ENCODE measurements at regions not wholly inside any gene's neighbourhood (a gene's known extent, or its start where the extent isn't known, plus 50 kb on each side); places are given as distances from the start of the nearest gene placed in this dataset.

DNA sequence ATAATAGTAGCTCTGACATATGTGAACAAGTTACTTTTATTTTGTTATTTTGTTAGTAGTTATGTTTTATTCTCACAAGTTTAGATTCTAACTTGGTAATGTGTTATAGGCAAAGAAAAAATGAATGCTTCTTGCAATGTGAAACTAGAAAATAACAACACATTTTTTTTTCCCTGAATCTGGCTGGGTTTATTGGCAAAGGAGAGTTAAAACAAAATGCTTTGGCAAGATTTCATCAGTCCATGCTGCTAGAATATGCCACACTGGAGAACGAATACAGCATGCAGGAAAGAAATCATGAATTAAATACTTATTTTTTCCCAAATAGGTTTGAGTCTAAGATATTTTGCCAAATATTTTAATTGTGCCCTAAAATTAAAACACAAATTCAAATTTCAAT lies 1048.1 kb upstream of the ACO1 start:
- Histone ChIP-seq H2BK120ac (ENCODE audit: insufficient read depth, low read length, poor library complexity) (no peak overlapping the region), H3K79me2 (ENCODE audit: control insufficient read depth, insufficient read depth, low read length, poor library complexity) (no peaks in the 10 kb centered on the region), H3K9ac (ENCODE audit: low read length) (no peak overlapping the region), H2BK12ac (ENCODE audit: low read length) (no peak overlapping the region), H4K91ac (ENCODE audit: low read depth, low read length) (no peak overlapping the region), H3K27ac (ENCODE audit: low read depth, low read length) (no peak overlapping the region), H2AK5ac (ENCODE audit: low read length) (no peak overlapping the region), H2BK5ac (ENCODE audit: low read depth, low read length, poor library complexity) (no peak overlapping the region), H3K4me3 (ENCODE audit: low read depth, low read length) (no peak overlapping the region), H3K18ac (ENCODE audit: low read length) (no peak overlapping the region), H2AFZ (ENCODE audit: insufficient read depth, low read length, poor library complexity) (no peak overlapping the region), H3K23ac (ENCODE audit: low read length) (no peak overlapping the region), H3K9me3 (ENCODE audit: insufficient read depth, low read depth, low read length) (peaks cover 3% of the 10 kb centered on the region), H3K79me1 (ENCODE audit: low read length) (no peaks in the 10 kb centered on the region), H3K4me1 (ENCODE audit: control insufficient read depth in 1 of 2, insufficient read depth in 2 of 2, low read length in 2 of 2) (no peaks in the 10 kb centered on the region), H3K4me2 (ENCODE audit: low read length) (no peak overlapping the region), H3K36me3 (ENCODE audit: control insufficient read depth in 1 of 2, insufficient read depth in 2 of 2, low read length in 2 of 2) (no peaks in the 10 kb centered on the region), H3K4ac (ENCODE audit: low read depth, low read length) (no peak overlapping the region), H4K12ac (ENCODE audit: low read depth, low read length) (no peak overlapping the region), H3K27me3 (ENCODE audit: insufficient read depth, low read length) (no peaks in the 10 kb centered on the region), H3K14ac (ENCODE audit: low read length) (no peak overlapping the region), H4K8ac (ENCODE audit: low read depth, low read length) (no peak overlapping the region)
- no peak for DNase-seq
- WGBS (ENCODE audit: extremely low coverage, insufficient coverage, insufficient read length) = no CpG with 5 or more reads among the region's 1 CpG

DNA sequence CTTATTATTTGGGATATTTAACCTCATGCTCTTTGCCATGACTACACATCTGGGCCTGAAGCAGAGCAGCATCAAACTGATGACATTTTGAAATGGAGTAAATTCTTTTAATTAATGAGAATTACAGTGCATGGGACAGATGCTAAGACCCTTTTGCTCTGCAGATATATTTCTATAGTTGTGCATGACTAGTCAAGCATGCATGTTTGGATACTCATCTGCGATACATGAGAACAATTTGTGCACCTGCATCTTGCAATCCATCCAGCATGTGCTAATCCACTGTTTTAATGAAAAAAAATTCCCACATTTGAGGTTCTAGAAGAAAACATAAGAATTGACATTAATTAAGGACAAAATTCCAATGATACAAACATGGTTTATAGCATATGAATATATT lies 1047.6 kb upstream of the ACO1 start:
- Histone ChIP-seq H3K36me3 (ENCODE audit: control insufficient read depth in 1 of 2, insufficient read depth in 2 of 2, low read length in 2 of 2) (no peaks in the 10 kb centered on the region), H4K91ac (ENCODE audit: low read depth, low read length) (no peak overlapping the region), H3K27me3 (ENCODE audit: insufficient read depth, low read length) (no peaks in the 10 kb centered on the region), H4K12ac (ENCODE audit: low read depth, low read length) (no peak overlapping the region), H2AK5ac (ENCODE audit: low read length) (no peak overlapping the region), H4K8ac (ENCODE audit: low read depth, low read length) (no peak overlapping the region), H3K23ac (ENCODE audit: low read length) (no peak overlapping the region), H3K79me2 (ENCODE audit: control insufficient read depth, insufficient read depth, low read length, poor library complexity) (no peaks in the 10 kb centered on the region), H2BK120ac (ENCODE audit: insufficient read depth, low read length, poor library complexity) (no peak overlapping the region), H3K4me2 (ENCODE audit: low read length) (no peak overlapping the region), H3K4me3 (ENCODE audit: low read depth, low read length) (no peak overlapping the region), H3K9me3 (ENCODE audit: insufficient read depth, low read depth, low read length) (peaks cover 3% of the 10 kb centered on the region), H2BK12ac (ENCODE audit: low read length) (no peak overlapping the region), H2AFZ (ENCODE audit: insufficient read depth, low read length, poor library complexity) (no peak overlapping the region), H3K9ac (ENCODE audit: low read length) (no peak overlapping the region), H3K4me1 (ENCODE audit: control insufficient read depth in 1 of 2, insufficient read depth in 2 of 2, low read length in 2 of 2) (no peaks in the 10 kb centered on the region), H3K79me1 (ENCODE audit: low read length) (no peaks in the 10 kb centered on the region), H3K27ac (ENCODE audit: low read depth, low read length) (no peak overlapping the region), H3K4ac (ENCODE audit: low read depth, low read length) (no peak overlapping the region), H2BK5ac (ENCODE audit: low read depth, low read length, poor library complexity) (no peak overlapping the region), H3K18ac (ENCODE audit: low read length) (no peak overlapping the region), H3K14ac (ENCODE audit: low read length) (no peak overlapping the region)
- no CpG with 5 or more reads among the region's 1 CpG for WGBS (ENCODE audit: extremely low coverage, insufficient coverage, insufficient read length)
- no peak for DNase-seq

GRCh38 chr9:31347082-31347617 lies 1037.3 kb upstream of the ACO1 start:
- no peak overlapping the region for H4K12ac ChIP-seq (ENCODE audit: low read depth, low read length)
- no CpG with 5 or more reads among the region's 6 CpGs for WGBS (ENCODE audit: extremely low coverage, insufficient coverage, insufficient read length)
- no peak overlapping the region for H2AK5ac ChIP-seq (ENCODE audit: low read length)
- H2AFZ ChIP-seq (ENCODE audit: insufficient read depth, low read length, poor library complexity) = no peak overlapping the region
- no peak overlapping the region for H3K9ac ChIP-seq (ENCODE audit: low read length)
- no peak overlapping the region for H4K91ac ChIP-seq (ENCODE audit: low read depth, low read length)
- no peak overlapping the region for H4K8ac ChIP-seq (ENCODE audit: low read depth, low read length)
- H3K79me2 ChIP-seq (ENCODE audit: control insufficient read depth, insufficient read depth, low read length, poor library complexity) = no peaks in the 10 kb centered on the region
- H3K18ac ChIP-seq (ENCODE audit: low read length) = no peak overlapping the region
- H3K27me3 ChIP-seq (ENCODE audit: insufficient read depth, low read length) = no peaks in the 10 kb centered on the region
- H2BK5ac ChIP-seq (ENCODE audit: low read depth, low read length, poor library complexity) = no peak overlapping the region
- H3K4ac ChIP-seq (ENCODE audit: low read depth, low read length) = no peak overlapping the region
- H3K23ac ChIP-seq (ENCODE audit: low read length) = no peak overlapping the region
- H2BK120ac ChIP-seq (ENCODE audit: insufficient read depth, low read length, poor library complexity) = no peak overlapping the region
- H3K27ac ChIP-seq (ENCODE audit: low read depth, low read length) = no peak overlapping the region
- H2BK12ac ChIP-seq (ENCODE audit: low read length) = no peak overlapping the region
- no peak for DNase-seq
- H3K79me1 ChIP-seq (ENCODE audit: low read length) = no peaks in the 10 kb centered on the region
- H3K36me3 ChIP-seq (ENCODE audit: control insufficient read depth in 1 of 2, insufficient read depth in 2 of 2, low read length in 2 of 2) = no peaks in the 10 kb centered on the region
- no peak overlapping the region for H3K4me2 ChIP-seq (ENCODE audit: low read length)
- H3K4me3 ChIP-seq (ENCODE audit: low read depth, low read length) = no peak overlapping the region
- no peaks in the 10 kb centered on the region for H3K9me3 ChIP-seq (ENCODE audit: insufficient read depth, low read depth, low read length)
- H3K14ac ChIP-seq (ENCODE audit: low read length) = no peak overlapping the region
- H3K4me1 ChIP-seq (ENCODE audit: control insufficient read depth in 1 of 2, insufficient read depth in 2 of 2, low read length in 2 of 2) = no peaks in the 10 kb centered on the region

DNA sequence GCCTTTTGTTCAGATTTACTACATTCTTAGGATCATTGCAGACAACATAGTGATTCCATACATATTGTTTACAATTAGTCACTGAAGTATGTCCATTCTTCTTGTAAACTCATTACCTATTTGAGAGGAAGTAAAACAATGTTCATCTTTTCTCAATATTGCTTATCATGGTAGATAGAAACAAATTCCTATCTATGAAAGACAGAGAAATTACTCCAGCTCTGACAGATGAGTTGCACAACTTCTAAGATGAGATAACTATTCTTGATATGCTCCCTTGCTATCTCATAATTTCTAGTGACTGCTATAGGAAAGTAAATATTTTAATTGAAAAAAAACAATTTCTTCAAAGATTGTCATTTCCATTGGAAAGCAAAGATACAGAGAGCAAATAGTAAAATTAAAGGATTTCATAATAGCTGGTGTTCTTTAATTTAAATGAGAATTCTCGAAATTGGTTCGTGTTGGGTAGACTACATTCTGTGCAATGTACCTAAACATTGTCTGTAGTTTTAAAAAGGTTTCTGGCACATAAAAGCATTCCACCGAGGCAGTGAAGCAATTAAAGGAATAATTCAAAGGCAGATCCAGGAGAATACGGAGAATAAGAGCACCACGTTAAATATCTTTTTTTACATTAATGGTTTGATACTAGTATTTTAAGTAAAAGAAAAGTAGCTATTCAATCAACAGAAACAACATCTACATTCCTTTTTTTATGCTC lies 1029.1 kb upstream of the ACO1 start:
- Histone ChIP-seq H4K91ac (ENCODE audit: low read depth, low read length) (no peak overlapping the region), H3K79me2 (ENCODE audit: control insufficient read depth, insufficient read depth, low read length, poor library complexity) (no peaks in the 10 kb centered on the region), H2BK5ac (ENCODE audit: low read depth, low read length, poor library complexity) (no peak overlapping the region), H3K14ac (ENCODE audit: low read length) (no peak overlapping the region), H2AFZ (ENCODE audit: insufficient read depth, low read length, poor library complexity) (no peak overlapping the region), H3K23ac (ENCODE audit: low read length) (no peak overlapping the region), H4K8ac (ENCODE audit: low read depth, low read length) (no peak overlapping the region), H4K12ac (ENCODE audit: low read depth, low read length) (no peak overlapping the region), H3K4ac (ENCODE audit: low read depth, low read length) (no peak overlapping the region), H3K4me1 (ENCODE audit: control insufficient read depth in 1 of 2, insufficient read depth in 2 of 2, low read length in 2 of 2) (no peaks in the 10 kb centered on the region), H3K79me1 (ENCODE audit: low read length) (no peaks in the 10 kb centered on the region), H3K36me3 (ENCODE audit: control insufficient read depth in 1 of 2, insufficient read depth in 2 of 2, low read length in 2 of 2) (no peaks in the 10 kb centered on the region), H3K9me3 (ENCODE audit: insufficient read depth, low read depth, low read length) (no peaks in the 10 kb centered on the region), H3K4me3 (ENCODE audit: low read depth, low read length) (no peak overlapping the region), H2AK5ac (ENCODE audit: low read length) (no peak overlapping the region), H3K18ac (ENCODE audit: low read length) (no peak overlapping the region), H3K4me2 (ENCODE audit: low read length) (no peak overlapping the region), H3K27ac (ENCODE audit: low read depth, low read length) (no peak overlapping the region), H2BK120ac (ENCODE audit: insufficient read depth, low read length, poor library complexity) (no peak overlapping the region), H3K27me3 (ENCODE audit: insufficient read depth, low read length) (no peaks in the 10 kb centered on the region), H2BK12ac (ENCODE audit: low read length) (no peak overlapping the region), H3K9ac (ENCODE audit: low read length) (no peak overlapping the region)
- DNase-seq = peak; percentile 2 to 62
- WGBS (ENCODE audit: extremely low coverage, insufficient coverage, insufficient read length) = no CpG with 5 or more reads among the region's 5 CpGs
